ENCODE measurements at regions not wholly inside any gene's neighbourhood (a gene's known extent, or its start where the extent isn't known, plus 50 kb on each side); places are given as distances from the start of the nearest gene placed in this dataset.

- Histone ChIP-seq H2AFZ (ENCODE audit: insufficient read depth, low read depth, low read length, poor library complexity, severe bottlenecking) (no peak overlapping the region), H3K9me3 (replicated peaks in 1 of 2; ENCODE audit: control insufficient read depth in 1 of 2, insufficient read depth in 1 of 2, low read length in 2 of 2) (no peaks in the 10 kb centered on the region), H3K79me2 (ENCODE audit: insufficient read depth, low read length) (no peaks in the 10 kb centered on the region), H3K36me3 (replicated peaks in 1 of 2; ENCODE audit: control insufficient read depth in 1 of 2, insufficient read depth in 2 of 2, low read length in 2 of 2) (no peaks in the 10 kb centered on the region), H3K9ac (ENCODE audit: insufficient read depth, low read length, poor library complexity, severe bottlenecking) (no peak overlapping the region), H3K4me2 (replicated peaks; ENCODE audit: extremely low read depth, low read length, poor library complexity, severe bottlenecking) (no peak overlapping the region), H3K27ac (ENCODE audit: low read depth in 1 of 2, low read length in 2 of 2) (no peak overlapping the region), H3K4me3 (replicated peaks in 1 of 3; ENCODE audit: low read depth in 2 of 3, low read length in 3 of 3) (no peak overlapping the region), H4K20me1 (ENCODE audit: insufficient read depth, low read length) (no peaks in the 10 kb centered on the region), H3K4me1 (ENCODE audit: control insufficient read depth in 1 of 2, insufficient read depth in 2 of 2, low read length in 2 of 2) (no peaks in the 10 kb centered on the region), H3K27me3 (ENCODE audit: control insufficient read depth in 2 of 2, insufficient read depth in 2 of 2, low read length in 2 of 2) (no peaks in the 10 kb centered on the region)
- Mint-ChIP-seq H3K27me3 (ENCODE audit: low read depth in 3 of 3) (peaks cover 2 to 12% (median 11%) of the 10 kb centered on the region in 3 donors), H3K27ac (peak overlapping the region in 1 of 7 donors; percentile 42), H3K4me3 (no peak overlapping the region), H3K4me1 (no peaks in the 10 kb centered on the region), H3K36me3 (no peaks in the 10 kb centered on the region), H3K9me3 (no peaks in the 10 kb centered on the region)
- whole genome bisulfite sequencing (ENCODE audit: insufficient coverage) = 73% methylated on average over 2 of the region's 8 CpGs
- TF ChIP-seq CTCF (IDR thresholded peaks at IDR 0.05) = no peak
- intact Hi-C loops (cut with micrococcal nuclease) = no loop called here
- no peak for DNase-seq
Measured at GRCh38 chr10:131442271-131442670, 130.8 kb upstream of the TCERG1L start.

- Histone ChIP-seq H3K4me3 (replicated peaks in 1 of 3; ENCODE audit: low read depth in 2 of 3, low read length in 3 of 3) (no peak overlapping the region), H2AFZ (ENCODE audit: insufficient read depth, low read depth, low read length, poor library complexity, severe bottlenecking) (no peak overlapping the region), H3K9me3 (replicated peaks in 1 of 2; ENCODE audit: control insufficient read depth in 1 of 2, insufficient read depth in 1 of 2, low read length in 2 of 2) (no peaks in the 10 kb centered on the region), H3K79me2 (ENCODE audit: insufficient read depth, low read length) (no peaks in the 10 kb centered on the region), H3K9ac (ENCODE audit: insufficient read depth, low read length, poor library complexity, severe bottlenecking) (no peak overlapping the region), H4K20me1 (ENCODE audit: insufficient read depth, low read length) (no peaks in the 10 kb centered on the region), H3K4me1 (ENCODE audit: control insufficient read depth in 1 of 2, insufficient read depth in 2 of 2, low read length in 2 of 2) (no peaks in the 10 kb centered on the region), H3K4me2 (replicated peaks; ENCODE audit: extremely low read depth, low read length, poor library complexity, severe bottlenecking) (no peak overlapping the region), H3K27me3 (ENCODE audit: control insufficient read depth in 2 of 2, insufficient read depth in 2 of 2, low read length in 2 of 2) (no peaks in the 10 kb centered on the region), H3K36me3 (replicated peaks in 1 of 2; ENCODE audit: control insufficient read depth in 1 of 2, insufficient read depth in 2 of 2, low read length in 2 of 2) (no peaks in the 10 kb centered on the region), H3K27ac (ENCODE audit: low read depth in 1 of 2, low read length in 2 of 2) (no peak overlapping the region)
- Mint-ChIP-seq H3K27me3 (ENCODE audit: low read depth in 3 of 3) (peaks cover 2 to 10% (median 8%) of the 10 kb centered on the region in 3 donors), H3K4me1 (no peaks in the 10 kb centered on the region), H3K4me3 (no peak overlapping the region), H3K36me3 (no peaks in the 10 kb centered on the region), H3K27ac (no peak overlapping the region), H3K9me3 (no peaks in the 10 kb centered on the region)
- no peak for DNase-seq
- intact Hi-C loops (cut with micrococcal nuclease) = no loop called here
- TF ChIP-seq CTCF (IDR thresholded peaks at IDR 0.05) = no peak
Measured at GRCh38 chr10:131444286-131444685, 132.8 kb upstream of the TCERG1L start.

Measured in CD14-positive monocyte (primary cell).